K562 (cell line): ENCODE measurements at regions not wholly inside any gene's neighbourhood (a gene's known extent, or its start where the extent isn't known, plus 50 kb on each side); places are given as distances from the start of the nearest gene placed in this dataset.
A peak's percentile ranks its signal among the peaks of the same experiment; 100 is the strongest.

Source experiments
- FOXK2 ChIP-seq, 2 experiments: fragments of 450-650 bp; IDR thresholded peaks in 1 of 2; conservative IDR thresholded peaks in 1 of 2; 2 replicates each; pipeline ENCODE4 v1.6.1; 2016; ENCODE audit warnings: low read depth in 2 of 2, mild to moderate bottlenecking in 1 of 2
- JUND ChIP-seq, 2 experiments: IDR thresholded peaks; 2 replicates in 1 of 2; 3 replicates in 1 of 2; pipeline ENCODE4 v1.6.1; 2011; ENCODE audit warnings: borderline replicate concordance in 2 of 2, low read depth in 2 of 2, low read length in 2 of 2, improper control_type of control experiment in 1 of 2, missing biosample characterization in 1 of 2, missing genetic modification characterization in 1 of 2, missing genetic modification reagents in 1 of 2
- KAT8 ChIP-seq: fragments of 450-650 bp; IDR thresholded peaks from 2 replicates; pipeline ENCODE4 v1.6.1; 2016; ENCODE audit warnings: low read depth, mild to moderate bottlenecking
- MCM3 ChIP-seq: fragments of 450-650 bp; IDR thresholded peaks from 2 replicates; pipeline ENCODE4 v1.6.1; 2016
- MYC ChIP-seq, 2 experiments: fragments of 250-450 bp in 1 of 2; sonication (Bioruptor Pico) in 1 of 2; IDR thresholded peaks; 2 replicates each; pipeline versions ENCODE4 v1.5.1 to v1.6.1; 2012 to 2021; ENCODE audit warnings: low read depth in 2 of 2, borderline replicate concordance in 1 of 2, improper control_type of control experiment in 1 of 2, low read length in 1 of 2, mild to moderate bottlenecking in 1 of 2, moderate library complexity in 1 of 2
- NCOA1 ChIP-seq: fragments of 450-650 bp; IDR thresholded peaks from 2 replicates; pipeline ENCODE4 v1.6.1; 2016; ENCODE audit warnings: low read depth
- PHB2 ChIP-seq: fragments of 450-650 bp; IDR thresholded peaks from 2 replicates; pipeline ENCODE4 v1.6.1; 2017; ENCODE audit warnings: low read depth
- POLR3A ChIP-seq: IDR thresholded peaks from 2 replicates; pipeline ENCODE4 v1.6.1; 2011; ENCODE audit warnings: borderline replicate concordance, mild to moderate bottlenecking, moderate library complexity; ENCODE audit not compliant: insufficient read length, insufficient read depth; ENCODE audit errors: extremely low read depth
- POLR3G ChIP-seq: IDR thresholded peaks from 2 replicates; pipeline ENCODE4 v1.6.1; 2011; ENCODE audit not compliant: insufficient read length, insufficient replicate concordance; ENCODE audit errors: extremely low read depth
- PTRF ChIP-seq: fragments of 450-650 bp; IDR thresholded peaks from 2 replicates; pipeline ENCODE4 v1.6.1; 2016; ENCODE audit warnings: mild to moderate bottlenecking, missing genetic modification characterization, missing compliant biosample characterization
- SMARCA5 ChIP-seq: fragments of 450-650 bp; IDR thresholded peaks from 2 replicates; pipeline ENCODE4 v1.6.1; 2016
- WHSC1 ChIP-seq: IDR thresholded peaks from one replicate; pipeline ENCODE4 v1.6.1; 2012; ENCODE audit warnings: low read length, control low read depth, inconsistent platforms
- ZNF699 ChIP-seq: fragments of 250-450 bp; sonication (Bioruptor Pico); IDR thresholded peaks from 2 replicates; pipeline ENCODE4 v1.8.0; 2021; ENCODE audit warnings: mild to moderate bottlenecking, moderate library complexity; ENCODE audit not compliant: insufficient replicate concordance
- TF ChIP-seq, protein P1 (sequence below): fragments of 250-450 bp; sonication (Bioruptor Pico); IDR thresholded peaks from 2 replicates; pipeline ENCODE4 v1.6.1; 2021; ENCODE audit warnings: mild to moderate bottlenecking
- TF ChIP-seq, protein P2 (sequence below): sonication (generic); formaldehyde crosslinking; IDR thresholded peaks from 2 replicates; pipeline ENCODE4 v1.9.0; 2022; ENCODE audit warnings: mild to moderate bottlenecking, missing genetic modification reagents
- TF ChIP-seq, protein P3 (sequence below): fragments of 450-650 bp; formaldehyde crosslinking; IDR thresholded peaks from 2 replicates; pipeline ENCODE4 v1.4.0; 2020; ENCODE audit warnings: mild to moderate bottlenecking, mixed read lengths
- TF ChIP-seq, protein P4 (sequence below): fragments of 150-350 bp; IDR thresholded peaks from 2 replicates; pipeline ENCODE4 v1.6.1; 2014; ENCODE audit warnings: low read depth, mild to moderate bottlenecking, low read length, borderline replicate concordance
- TF ChIP-seq, protein P5 (sequence below): fragments of 250-450 bp; sonication (Bioruptor Pico); IDR thresholded peaks from 2 replicates; pipeline ENCODE4 v1.5.1; 2021; ENCODE audit warnings: mild to moderate bottlenecking

DNA sequence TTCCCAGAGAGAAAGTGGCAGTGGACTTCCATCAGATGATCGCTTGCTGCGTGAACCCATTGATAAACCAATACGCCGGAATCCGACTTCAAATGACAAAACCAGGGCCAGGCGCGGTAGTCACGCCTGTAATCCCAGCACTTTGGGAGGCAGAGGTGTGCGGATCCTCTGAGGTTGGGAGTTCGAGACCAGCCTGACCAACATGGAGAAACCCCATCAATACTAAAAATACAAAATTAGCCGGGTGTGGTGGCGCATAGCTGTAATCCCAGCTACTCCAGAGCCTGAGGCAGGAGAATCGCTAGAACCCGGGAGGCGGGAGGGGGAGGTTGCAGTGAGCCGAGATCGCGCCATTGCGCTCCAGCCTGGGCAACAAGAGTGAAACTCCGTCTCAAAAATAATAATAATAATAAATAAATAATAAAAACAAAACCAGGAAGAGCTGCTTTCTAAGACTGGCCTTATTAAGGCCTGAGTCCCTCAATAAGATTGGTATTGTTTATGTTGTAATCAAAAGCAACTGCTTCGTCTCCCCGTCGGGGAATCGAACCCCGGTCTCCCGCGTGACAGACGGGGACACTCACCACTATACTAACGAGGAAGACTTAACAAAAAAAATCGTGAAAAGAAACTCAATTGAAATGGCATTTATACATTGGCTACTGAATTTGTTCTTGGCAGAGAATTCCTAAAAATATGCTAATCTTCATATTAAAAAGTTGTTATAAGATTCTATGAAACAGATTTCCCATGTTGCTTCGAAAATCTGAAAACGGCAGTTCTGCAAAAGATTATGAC is 110.2 kb upstream of the ZNF184 start (continued):
- peak; percentile 89 for TF ChIP-seq POLR3A
- TF ChIP-seq, protein P1, sequence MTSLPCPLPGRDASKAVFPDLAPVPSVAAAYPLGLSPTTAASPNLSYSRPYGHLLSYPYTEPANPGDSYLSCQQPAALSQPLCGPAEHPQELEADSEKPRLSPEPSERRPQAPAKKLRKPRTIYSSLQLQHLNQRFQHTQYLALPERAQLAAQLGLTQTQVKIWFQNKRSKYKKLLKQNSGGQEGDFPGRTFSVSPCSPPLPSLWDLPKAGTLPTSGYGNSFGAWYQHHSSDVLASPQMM (CRISPR knock-in tag): no peak
- TF ChIP-seq, protein P2, sequence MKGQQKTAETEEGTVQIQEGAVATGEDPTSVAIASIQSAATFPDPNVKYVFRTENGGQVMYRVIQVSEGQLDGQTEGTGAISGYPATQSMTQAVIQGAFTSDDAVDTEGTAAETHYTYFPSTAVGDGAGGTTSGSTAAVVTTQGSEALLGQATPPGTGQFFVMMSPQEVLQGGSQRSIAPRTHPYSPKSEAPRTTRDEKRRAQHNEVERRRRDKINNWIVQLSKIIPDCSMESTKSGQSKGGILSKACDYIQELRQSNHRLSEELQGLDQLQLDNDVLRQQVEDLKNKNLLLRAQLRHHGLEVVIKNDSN (CRISPR knock-in tag): no peak
- TF ChIP-seq PHB2: no peak
- no peak for TF ChIP-seq NCOA1
- TF ChIP-seq MYC (IDR thresholded peaks at IDR 0.05; ENCODE audit: low read depth, low read length): no peak
- TF ChIP-seq MYC (CRISPR knock-in tag; IDR thresholded peaks at IDR 0.05; ENCODE audit: borderline replicate concordance, low read depth): no peak
- no peak for TF ChIP-seq WHSC1
- peak; percentile 76 for TF ChIP-seq POLR3G
- no peak for TF ChIP-seq MCM3
- no peak for TF ChIP-seq KAT8
- TF ChIP-seq, protein P3, sequence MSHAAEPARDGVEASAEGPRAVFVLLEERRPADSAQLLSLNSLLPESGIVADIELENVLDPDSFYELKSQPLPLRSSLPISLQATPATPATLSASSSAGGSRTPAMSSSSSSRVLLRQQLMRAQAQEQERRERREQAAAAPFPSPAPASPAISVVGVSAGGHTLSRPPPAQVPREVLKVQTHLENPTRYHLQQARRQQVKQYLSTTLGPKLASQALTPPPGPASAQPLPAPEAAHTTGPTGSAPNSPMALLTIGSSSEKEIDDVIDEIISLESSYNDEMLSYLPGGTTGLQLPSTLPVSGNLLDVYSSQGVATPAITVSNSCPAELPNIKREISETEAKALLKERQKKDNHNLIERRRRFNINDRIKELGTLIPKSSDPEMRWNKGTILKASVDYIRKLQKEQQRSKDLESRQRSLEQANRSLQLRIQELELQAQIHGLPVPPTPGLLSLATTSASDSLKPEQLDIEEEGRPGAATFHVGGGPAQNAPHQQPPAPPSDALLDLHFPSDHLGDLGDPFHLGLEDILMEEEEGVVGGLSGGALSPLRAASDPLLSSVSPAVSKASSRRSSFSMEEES (CRISPR knock-in tag): no peak
- TF ChIP-seq JUND (IDR thresholded peaks at IDR 0.05; ENCODE audit: borderline replicate concordance, low read depth, low read length): peak; percentile 30; the same call in 1 of the 2 replicates
- no peak; the same call in 2 of the 3 replicates for TF ChIP-seq JUND (tag; IDR thresholded peaks at IDR 0.05; ENCODE audit: borderline replicate concordance, low read depth, low read length)
- no peak for TF ChIP-seq ZNF699
- TF ChIP-seq, protein P4, sequence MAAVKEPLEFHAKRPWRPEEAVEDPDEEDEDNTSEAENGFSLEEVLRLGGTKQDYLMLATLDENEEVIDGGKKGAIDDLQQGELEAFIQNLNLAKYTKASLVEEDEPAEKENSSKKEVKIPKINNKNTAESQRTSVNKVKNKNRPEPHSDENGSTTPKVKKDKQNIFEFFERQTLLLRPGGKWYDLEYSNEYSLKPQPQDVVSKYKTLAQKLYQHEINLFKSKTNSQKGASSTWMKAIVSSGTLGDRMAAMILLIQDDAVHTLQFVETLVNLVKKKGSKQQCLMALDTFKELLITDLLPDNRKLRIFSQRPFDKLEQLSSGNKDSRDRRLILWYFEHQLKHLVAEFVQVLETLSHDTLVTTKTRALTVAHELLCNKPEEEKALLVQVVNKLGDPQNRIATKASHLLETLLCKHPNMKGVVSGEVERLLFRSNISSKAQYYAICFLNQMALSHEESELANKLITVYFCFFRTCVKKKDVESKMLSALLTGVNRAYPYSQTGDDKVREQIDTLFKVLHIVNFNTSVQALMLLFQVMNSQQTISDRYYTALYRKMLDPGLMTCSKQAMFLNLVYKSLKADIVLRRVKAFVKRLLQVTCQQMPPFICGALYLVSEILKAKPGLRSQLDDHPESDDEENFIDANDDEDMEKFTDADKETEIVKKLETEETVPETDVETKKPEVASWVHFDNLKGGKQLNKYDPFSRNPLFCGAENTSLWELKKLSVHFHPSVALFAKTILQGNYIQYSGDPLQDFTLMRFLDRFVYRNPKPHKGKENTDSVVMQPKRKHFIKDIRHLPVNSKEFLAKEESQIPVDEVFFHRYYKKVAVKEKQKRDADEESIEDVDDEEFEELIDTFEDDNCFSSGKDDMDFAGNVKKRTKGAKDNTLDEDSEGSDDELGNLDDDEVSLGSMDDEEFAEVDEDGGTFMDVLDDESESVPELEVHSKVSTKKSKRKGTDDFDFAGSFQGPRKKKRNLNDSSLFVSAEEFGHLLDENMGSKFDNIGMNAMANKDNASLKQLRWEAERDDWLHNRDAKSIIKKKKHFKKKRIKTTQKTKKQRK: no peak
- peak; percentile 52; the same call in 1 of the 2 replicates for TF ChIP-seq SMARCA5
- TF ChIP-seq PTRF (tag): no peak
- TF ChIP-seq, protein P5, sequence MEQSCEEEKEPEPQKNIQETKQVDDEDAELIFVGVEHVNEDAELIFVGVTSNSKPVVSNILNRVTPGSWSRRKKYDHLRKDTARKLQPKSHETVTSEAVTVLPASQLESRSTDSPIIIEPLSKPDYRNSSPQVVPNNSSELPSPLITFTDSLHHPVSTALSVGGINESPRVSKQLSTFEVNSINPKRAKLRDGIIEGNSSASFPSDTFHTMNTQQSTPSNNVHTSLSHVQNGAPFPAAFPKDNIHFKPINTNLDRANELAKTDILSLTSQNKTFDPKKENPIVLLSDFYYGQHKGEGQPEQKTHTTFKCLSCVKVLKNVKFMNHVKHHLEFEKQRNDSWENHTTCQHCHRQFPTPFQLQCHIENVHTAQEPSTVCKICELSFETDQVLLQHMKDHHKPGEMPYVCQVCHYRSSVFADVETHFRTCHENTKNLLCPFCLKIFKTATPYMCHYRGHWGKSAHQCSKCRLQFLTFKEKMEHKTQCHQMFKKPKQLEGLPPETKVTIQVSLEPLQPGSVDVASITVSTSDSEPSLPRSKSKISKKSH (CRISPR knock-in tag): no peak
- TF ChIP-seq FOXK2 (conservative IDR thresholded peaks at IDR 0.05 in 1 of 2, IDR thresholded peaks at IDR 0.05 in 1 of 2; ENCODE audit: low read depth in 2 of 2): peak in 1 of 2 experiments; percentile 83; a peak in 2 of 4 replicates
